Sigmoid colon (tissue), 6 donors: ENCODE measurements at regions not wholly inside any gene's neighbourhood (a gene's known extent, or its start where the extent isn't known, plus 50 kb on each side); places are given as distances from the start of the nearest gene placed in this dataset.

Source experiments
- DNase-seq: peaks from one replicate; pipeline ENCODE4 v3.0.0-alpha.2; 2019
- H3K27ac ChIP-seq, 4 donors: fragments of 200-600 bp; sonication (generic); one replicate each; pipeline ENCODE4 v1.5.1; 2016 to 2019; ENCODE audit warnings: mild to moderate bottlenecking in 1 of 4
- H3K27me3 ChIP-seq, 3 donors: fragments of 200-600 bp; sonication (generic); one replicate each; pipeline ENCODE4 v1.5.1; 2019; ENCODE audit warnings: mild to moderate bottlenecking in 1 of 3
- H3K36me3 ChIP-seq, 4 donors: fragments of 200-600 bp; sonication (generic); one replicate each; pipeline ENCODE4 v1.5.1; 2016 to 2019
- H3K4me1 ChIP-seq, 4 donors: fragments of 200-600 bp; sonication (generic); one replicate each; pipeline ENCODE4 v1.5.1; 2017 to 2019
- H3K4me3 ChIP-seq, 4 donors: fragments of 200-600 bp; sonication (generic); one replicate each; pipeline ENCODE4 v1.5.1; 2017 to 2019; ENCODE audit warnings: mild to moderate bottlenecking in 2 of 4, moderate library complexity in 1 of 4
- H3K9me3 ChIP-seq, 4 donors: fragments of 200-600 bp in 3 of 4; sonication (generic) in 3 of 4; one replicate each; pipeline versions ENCODE4 v1.5.1 to v1.6.1; 2013 to 2019
- EP300 ChIP-seq, 4 donors: sonication (generic); formaldehyde crosslinking; IDR thresholded peaks; one replicate each; pipeline ENCODE4 v1.6.1; 2017; ENCODE audit warnings: antibody characterized with exemption in 4 of 4
- POLR2A ChIP-seq, 2 donors: fragments of 450-650 bp; IDR thresholded peaks; one replicate each; pipeline ENCODE4 v1.6.1; 2016; ENCODE audit warnings: antibody characterized with exemption in 2 of 2, mild to moderate bottlenecking in 2 of 2, moderate library complexity in 2 of 2
- POLR2AphosphoS5 ChIP-seq, 4 donors: sonication (generic); formaldehyde crosslinking; IDR thresholded peaks; one replicate each; pipeline ENCODE4 v1.6.1; 2017; ENCODE audit warnings: antibody characterized with exemption in 4 of 4
- WGBS, 2 donors: extraction: QIAGEN DNeasy Blood & Tissue Kit; methylation state at CpG; one replicate each; pipeline ENCODE4 v1.1.7; 2013; 5-methylcytosine and 5-hydroxymethylcytosine counted together
- intact Hi-C: fragments of 100-400 bp; cut with DNase I; formaldehyde crosslinking; loops from one replicate; pipeline ENCODE4 v1.15.1; 2023
- TF ChIP-seq, protein P1 (sequence below), 4 experiments: fragments of 450-650 bp in 3 of 4; fragments of 200-600 bp in 1 of 4; IDR thresholded peaks; one replicate each; pipeline ENCODE4 v1.5.1; 2016 to 2019; ENCODE audit warnings: antibody characterized with exemption in 4 of 4, mild to moderate bottlenecking in 3 of 4, moderate library complexity in 2 of 4
- donor health status: healthy with polysubstance abuse.
- donor health status: healthy.

GRCh38 chr3:154515921-154516320 lies 85.9 kb upstream of the GPR149 start:
- Histone ChIP-seq H3K9me3 (no peaks in the 10 kb centered on the region), H3K36me3 (no peaks in the 10 kb centered on the region), H3K4me3 (no peak overlapping the region), H3K27me3 (no peaks in the 10 kb centered on the region), H3K4me1 (no peaks in the 10 kb centered on the region), H3K27ac (no peak overlapping the region)
- intact Hi-C loops: no loop called here
- no peak for DNase-seq
- 88 to 90% methylated on average over 1 of the region's 1 CpG for WGBS, 2 donors
- TF ChIP-seq, protein P1, sequence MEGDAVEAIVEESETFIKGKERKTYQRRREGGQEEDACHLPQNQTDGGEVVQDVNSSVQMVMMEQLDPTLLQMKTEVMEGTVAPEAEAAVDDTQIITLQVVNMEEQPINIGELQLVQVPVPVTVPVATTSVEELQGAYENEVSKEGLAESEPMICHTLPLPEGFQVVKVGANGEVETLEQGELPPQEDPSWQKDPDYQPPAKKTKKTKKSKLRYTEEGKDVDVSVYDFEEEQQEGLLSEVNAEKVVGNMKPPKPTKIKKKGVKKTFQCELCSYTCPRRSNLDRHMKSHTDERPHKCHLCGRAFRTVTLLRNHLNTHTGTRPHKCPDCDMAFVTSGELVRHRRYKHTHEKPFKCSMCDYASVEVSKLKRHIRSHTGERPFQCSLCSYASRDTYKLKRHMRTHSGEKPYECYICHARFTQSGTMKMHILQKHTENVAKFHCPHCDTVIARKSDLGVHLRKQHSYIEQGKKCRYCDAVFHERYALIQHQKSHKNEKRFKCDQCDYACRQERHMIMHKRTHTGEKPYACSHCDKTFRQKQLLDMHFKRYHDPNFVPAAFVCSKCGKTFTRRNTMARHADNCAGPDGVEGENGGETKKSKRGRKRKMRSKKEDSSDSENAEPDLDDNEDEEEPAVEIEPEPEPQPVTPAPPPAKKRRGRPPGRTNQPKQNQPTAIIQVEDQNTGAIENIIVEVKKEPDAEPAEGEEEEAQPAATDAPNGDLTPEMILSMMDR (IDR thresholded peaks at IDR 0.05): no peak
- no peak for TF ChIP-seq POLR2AphosphoS5 (IDR thresholded peaks at IDR 0.05)
- no peak for TF ChIP-seq EP300 (IDR thresholded peaks at IDR 0.05)
- TF ChIP-seq POLR2A (IDR thresholded peaks at IDR 0.05): no peak

DNA sequence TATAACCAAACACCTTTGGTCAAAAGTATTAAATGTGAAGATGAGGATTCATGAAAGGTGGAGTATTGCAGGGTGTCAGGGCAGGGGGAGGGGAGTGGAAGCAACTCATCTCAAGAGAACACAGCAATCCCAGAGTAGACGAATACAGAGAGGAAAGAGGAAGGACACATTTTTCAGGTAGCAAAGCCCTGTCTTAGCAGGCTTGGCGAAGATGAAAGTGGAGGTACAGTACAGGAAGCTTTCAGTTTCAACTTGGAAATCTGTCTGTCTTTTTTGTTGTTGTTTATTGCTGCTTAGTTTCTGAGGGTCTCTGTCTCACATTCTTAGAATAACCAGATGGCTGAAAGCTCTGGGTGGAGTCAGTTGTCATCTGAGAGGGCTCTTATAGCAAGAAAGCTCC lies 80.8 kb upstream of the GPR149 start:
- no peak overlapping the region for H3K4me3 ChIP-seq
- DNase-seq: no peak
- intact Hi-C loops: no loop called here
- no peaks in the 10 kb centered on the region for H3K9me3 ChIP-seq
- TF ChIP-seq POLR2A (IDR thresholded peaks at IDR 0.05) (no peak), EP300 (IDR thresholded peaks at IDR 0.05) (no peak), POLR2AphosphoS5 (IDR thresholded peaks at IDR 0.05) (no peak)
- TF ChIP-seq, protein P1 (IDR thresholded peaks at IDR 0.05): no peak
- H3K27ac ChIP-seq: no peak overlapping the region
- 64 to 78% methylated on average over 2 of the region's 2 CpGs for WGBS, 2 donors
- no peaks in the 10 kb centered on the region for H3K27me3 ChIP-seq
- no peaks in the 10 kb centered on the region for H3K36me3 ChIP-seq
- H3K4me1 ChIP-seq: no peaks in the 10 kb centered on the region

DNA sequence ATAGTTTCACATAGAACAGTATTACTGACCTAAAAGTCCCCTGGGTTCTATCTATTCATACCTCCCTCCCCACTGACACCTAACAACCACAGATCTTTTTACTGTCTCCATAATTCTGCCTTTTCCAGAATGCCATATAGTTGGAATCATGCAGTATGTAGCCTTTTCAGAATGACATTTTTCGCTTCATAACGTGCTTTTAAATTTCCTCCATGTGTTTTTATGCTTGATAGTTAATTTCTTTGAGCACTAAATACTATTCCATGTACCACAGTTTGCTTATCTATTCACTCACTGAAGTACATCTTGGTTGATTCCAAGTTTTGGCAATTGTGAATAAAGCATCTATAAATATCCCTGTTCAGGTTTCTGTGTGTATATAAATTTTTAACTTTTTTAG lies 77.7 kb upstream of the GPR149 start:
- Histone ChIP-seq H3K36me3 (no peaks in the 10 kb centered on the region), H3K27me3 (no peaks in the 10 kb centered on the region), H3K4me3 (no peak overlapping the region), H3K9me3 (no peaks in the 10 kb centered on the region), H3K4me1 (no peaks in the 10 kb centered on the region), H3K27ac (no peak overlapping the region)
- intact Hi-C loops: no loop called here
- DNase-seq: no peak
- WGBS, 2 donors: 86 to 91% methylated on average over 2 of the region's 2 CpGs
- TF ChIP-seq POLR2A (IDR thresholded peaks at IDR 0.05): no peak
- TF ChIP-seq, protein P1 (IDR thresholded peaks at IDR 0.05): no peak
- no peak for TF ChIP-seq POLR2AphosphoS5 (IDR thresholded peaks at IDR 0.05)
- TF ChIP-seq EP300 (IDR thresholded peaks at IDR 0.05): no peak

GRCh38 chr3:154496978-154497377 lies 67.0 kb upstream of the GPR149 start:
- TF ChIP-seq EP300 (IDR thresholded peaks at IDR 0.05) (no peak), POLR2A (IDR thresholded peaks at IDR 0.05) (no peak), POLR2AphosphoS5 (IDR thresholded peaks at IDR 0.05) (no peak)
- TF ChIP-seq, protein P1 (IDR thresholded peaks at IDR 0.05): no peak
- H3K4me1 ChIP-seq: no peaks in the 10 kb centered on the region
- WGBS, 2 donors: 86 to 90% methylated on average over 2 of the region's 2 CpGs
- no peaks in the 10 kb centered on the region for H3K36me3 ChIP-seq
- peaks cover 0 to 3% (median 0%) of the 10 kb centered on the region in 4 donors for H3K9me3 ChIP-seq
- no peak overlapping the region for H3K4me3 ChIP-seq
- H3K27ac ChIP-seq: no peak overlapping the region
- no peak for DNase-seq
- H3K27me3 ChIP-seq: no peaks in the 10 kb centered on the region
- intact Hi-C loops: no loop called here

DNA sequence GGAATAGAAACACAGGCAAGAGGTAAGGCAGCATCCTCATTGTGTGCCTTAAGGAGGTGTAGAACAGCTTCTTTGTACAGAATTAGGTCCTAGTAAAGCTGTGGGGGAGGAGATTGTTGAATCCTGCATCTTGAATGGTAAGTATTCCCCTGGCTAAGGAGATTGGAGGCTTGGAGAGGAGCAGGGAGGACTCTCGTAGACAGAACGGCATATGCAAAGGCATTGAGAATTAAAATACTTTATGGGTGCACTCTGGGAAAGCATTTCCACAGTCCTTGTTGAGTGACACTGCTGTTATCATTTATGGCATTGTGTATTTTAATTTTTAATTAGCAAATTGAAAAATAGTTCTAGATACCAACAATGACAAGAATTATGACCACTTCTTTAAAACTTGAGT lies 66.5 kb upstream of the GPR149 start:
- Histone ChIP-seq H3K36me3 (no peaks in the 10 kb centered on the region), H3K4me1 (no peaks in the 10 kb centered on the region), H3K9me3 (peaks cover 0 to 3% (median 0%) of the 10 kb centered on the region in 4 donors), H3K4me3 (no peak overlapping the region), H3K27me3 (no peaks in the 10 kb centered on the region), H3K27ac (no peak overlapping the region)
- intact Hi-C loops: no loop called here
- no peak for DNase-seq
- TF ChIP-seq POLR2AphosphoS5 (IDR thresholded peaks at IDR 0.05): no peak
- TF ChIP-seq, protein P1 (IDR thresholded peaks at IDR 0.05): no peak
- no peak for TF ChIP-seq EP300 (IDR thresholded peaks at IDR 0.05)
- no peak for TF ChIP-seq POLR2A (IDR thresholded peaks at IDR 0.05)
- 82 to 88% methylated on average over 2 of the region's 2 CpGs for WGBS, 2 donors
